WTC11 (cell line): ENCODE measurements at regions not wholly inside any gene's neighbourhood (a gene's known extent, or its start where the extent isn't known, plus 50 kb on each side); places are given as distances from the start of the nearest gene placed in this dataset.

ENCODE experiments used
- ATF6 ChIP-seq: sonication (generic); formaldehyde crosslinking; IDR thresholded peaks from 2 replicates; pipeline ENCODE4 v1.8.1; 2023; ENCODE audit warnings: mild to moderate bottlenecking, missing genetic modification reagents
- CTCF ChIP-seq: fragments of 200-600 bp; IDR thresholded peaks from 2 replicates; pipeline ENCODE4 v1.8.0; 2022; ENCODE audit warnings: antibody characterized with exemption
- FOXP1 ChIP-seq: sonication (generic); formaldehyde crosslinking; IDR thresholded peaks from 2 replicates; pipeline ENCODE4 v1.8.0; 2022; ENCODE audit warnings: missing genetic modification reagents, mild to moderate bottlenecking, moderate library complexity, borderline replicate concordance

GRCh38 chr6:53424976-53425718 lies 76.4 kb upstream of the ELOVL5 start:
- TF ChIP-seq CTCF (no peak), FOXP1 (CRISPR knock-in tag) (no peak), ATF6 (CRISPR knock-in tag) (no peak)
